HG03280 (cell line): ENCODE measurements at regions not wholly inside any gene's neighbourhood (a gene's known extent, or its start where the extent isn't known, plus 50 kb on each side); places are given as distances from the start of the nearest gene placed in this dataset.

ENCODE experiments used
- ATAC-seq: cut with Tn5 transposase; IDR thresholded peaks from one replicate; pipeline ENCODE4 v1.9.1; 2021; ENCODE audit warnings: mild to moderate bottlenecking, moderate library complexity; ENCODE audit not compliant: unreplicated experiment

GRCh38 chr4:148495463-148495862, 53.2 kb upstream of the NR3C2 start:
- ATAC-seq: no peak
